SU-DHL-6 (cell line): ENCODE measurements at regions not wholly inside any gene's neighbourhood (a gene's known extent, or its start where the extent isn't known, plus 50 kb on each side); places are given as distances from the start of the nearest gene placed in this dataset.

Source experiments
- H2AFZ ChIP-seq: fragments of 200-600 bp; sonication (generic); 2 replicates; pipeline ENCODE4 v1.6.1; 2014; ENCODE audit warnings: low read depth, mild to moderate bottlenecking, moderate library complexity, mixed read lengths, antibody characterized with exemption, low read length; ENCODE audit not compliant: severe bottlenecking
- H3F3A ChIP-seq: fragments of 200-600 bp; shearing (Covaris generic); 2 replicates; pipeline ENCODE4 v1.6.0; 2016; ENCODE audit warnings: antibody characterized with exemption, mild to moderate bottlenecking; ENCODE audit not compliant: insufficient read depth
- H3K27ac ChIP-seq: fragments of 200-600 bp; sonication (generic); 2 replicates; pipeline ENCODE4 v1.5.1; 2016; ENCODE audit warnings: low read depth, mild to moderate bottlenecking, low read length, moderate library complexity, mixed read lengths
- H3K27me3 ChIP-seq: fragments of 200-600 bp; sonication (generic), shearing (Covaris generic); 2 replicates; pipeline ENCODE4 v1.6.0; 2014; ENCODE audit warnings: mild to moderate bottlenecking, low read length
- H3K36me3 ChIP-seq: fragments of 200-600 bp; sonication (generic); 2 replicates; pipeline ENCODE4 v1.6.1; 2014; ENCODE audit warnings: mild to moderate bottlenecking, low read length, mixed read lengths
- H3K4me2 ChIP-seq: fragments of 300-600, 200-600 bp; shearing (Covaris generic), sonication (generic); 2 replicates; pipeline ENCODE4 v1.6.0; 2014; ENCODE audit warnings: low read length, low read depth, mild to moderate bottlenecking; ENCODE audit not compliant: poor library complexity, severe bottlenecking
- H3K4me3 ChIP-seq: fragments of 200-600 bp; sonication (generic); 2 replicates; pipeline ENCODE4 v1.5.1; 2014; ENCODE audit warnings: antibody characterized with exemption, low read length, mild to moderate bottlenecking, mixed read lengths; ENCODE audit not compliant: insufficient read depth, poor library complexity, severe bottlenecking
- H3K79me2 ChIP-seq: fragments of 200-600 bp; sonication (generic); 2 replicates; pipeline ENCODE4 v1.6.1; 2014; ENCODE audit warnings: mild to moderate bottlenecking, low read length, moderate library complexity; ENCODE audit not compliant: insufficient read depth
- H3K9ac ChIP-seq: fragments of 200-600 bp; sonication (generic); 2 replicates; pipeline ENCODE4 v1.7.0; 2014; ENCODE audit warnings: mild to moderate bottlenecking, low read length
- H3K9me2 ChIP-seq: fragments of 200-600 bp; sonication (generic); replicated peaks from 2 replicates; pipeline ENCODE4 v1.6.1; 2014; ENCODE audit warnings: low read length; ENCODE audit not compliant: insufficient read depth
- H3K9me3 ChIP-seq: fragments of 200-600 bp; sonication (generic); 2 replicates; pipeline ENCODE4 v1.6.1; 2014; ENCODE audit warnings: low read length, mixed read lengths; ENCODE audit not compliant: insufficient read depth
- H4K20me1 ChIP-seq: fragments of 200-600 bp; sonication (generic); 2 replicates; pipeline ENCODE4 v1.6.1; 2014; ENCODE audit warnings: low read depth, mild to moderate bottlenecking, antibody characterized with exemption, low read length, moderate library complexity, mixed read lengths
- EZH2phosphoT487 ChIP-seq: fragments of 200-600 bp; sonication (generic), shearing (Covaris generic); conservative IDR thresholded peaks from 2 replicates; pipeline ENCODE4 v1.6.1; 2018; ENCODE audit warnings: mild to moderate bottlenecking, antibody characterized with exemption, low read length, moderate library complexity, mixed read lengths
- TF ChIP-seq, protein P1 (sequence below): fragments of 200-600 bp; sonication (generic); IDR thresholded peaks from one replicate; pipeline ENCODE4 v1.5.1; 2017; ENCODE audit warnings: antibody characterized with exemption, mild to moderate bottlenecking, low read length, moderate library complexity; ENCODE audit not compliant: insufficient read depth, poor library complexity, severe bottlenecking

DNA sequence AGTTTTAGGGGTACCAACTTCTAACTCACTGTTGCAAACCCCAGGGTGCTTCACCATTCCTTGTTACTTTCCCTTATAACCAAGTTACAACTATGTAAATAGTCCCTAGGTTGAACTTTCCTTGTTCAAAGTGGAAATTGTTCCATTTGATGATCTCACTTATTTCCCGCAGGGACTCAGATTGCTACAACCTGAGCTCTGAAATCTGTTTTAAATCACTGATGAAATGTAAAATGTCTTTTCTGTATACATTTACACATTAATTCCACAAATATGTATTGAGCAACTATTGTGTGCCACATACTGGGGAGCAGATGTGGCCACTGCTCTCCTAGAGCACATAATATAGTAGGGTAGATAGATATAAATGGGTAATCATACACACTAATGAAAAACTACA is 69.1 kb upstream of the TARS1 start:
- H3K79me2 ChIP-seq = no peaks in the 10 kb centered on the region
- H3K9me3 ChIP-seq = no peaks in the 10 kb centered on the region
- no peak overlapping the region for H3K9ac ChIP-seq
- no peaks in the 10 kb centered on the region for H3K27me3 ChIP-seq
- H3F3A ChIP-seq = no peaks in the 10 kb centered on the region
- no peaks in the 10 kb centered on the region for H3K9me2 ChIP-seq
- no peak overlapping the region for H3K27ac ChIP-seq
- TF ChIP-seq, protein P1, sequence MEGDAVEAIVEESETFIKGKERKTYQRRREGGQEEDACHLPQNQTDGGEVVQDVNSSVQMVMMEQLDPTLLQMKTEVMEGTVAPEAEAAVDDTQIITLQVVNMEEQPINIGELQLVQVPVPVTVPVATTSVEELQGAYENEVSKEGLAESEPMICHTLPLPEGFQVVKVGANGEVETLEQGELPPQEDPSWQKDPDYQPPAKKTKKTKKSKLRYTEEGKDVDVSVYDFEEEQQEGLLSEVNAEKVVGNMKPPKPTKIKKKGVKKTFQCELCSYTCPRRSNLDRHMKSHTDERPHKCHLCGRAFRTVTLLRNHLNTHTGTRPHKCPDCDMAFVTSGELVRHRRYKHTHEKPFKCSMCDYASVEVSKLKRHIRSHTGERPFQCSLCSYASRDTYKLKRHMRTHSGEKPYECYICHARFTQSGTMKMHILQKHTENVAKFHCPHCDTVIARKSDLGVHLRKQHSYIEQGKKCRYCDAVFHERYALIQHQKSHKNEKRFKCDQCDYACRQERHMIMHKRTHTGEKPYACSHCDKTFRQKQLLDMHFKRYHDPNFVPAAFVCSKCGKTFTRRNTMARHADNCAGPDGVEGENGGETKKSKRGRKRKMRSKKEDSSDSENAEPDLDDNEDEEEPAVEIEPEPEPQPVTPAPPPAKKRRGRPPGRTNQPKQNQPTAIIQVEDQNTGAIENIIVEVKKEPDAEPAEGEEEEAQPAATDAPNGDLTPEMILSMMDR = no peak
- TF ChIP-seq EZH2phosphoT487 = no peak
- H4K20me1 ChIP-seq = no peaks in the 10 kb centered on the region
- no peak overlapping the region for H3K4me2 ChIP-seq
- H2AFZ ChIP-seq = no peak overlapping the region
- no peak overlapping the region for H3K4me3 ChIP-seq
- H3K36me3 ChIP-seq = no peaks in the 10 kb centered on the region

DNA sequence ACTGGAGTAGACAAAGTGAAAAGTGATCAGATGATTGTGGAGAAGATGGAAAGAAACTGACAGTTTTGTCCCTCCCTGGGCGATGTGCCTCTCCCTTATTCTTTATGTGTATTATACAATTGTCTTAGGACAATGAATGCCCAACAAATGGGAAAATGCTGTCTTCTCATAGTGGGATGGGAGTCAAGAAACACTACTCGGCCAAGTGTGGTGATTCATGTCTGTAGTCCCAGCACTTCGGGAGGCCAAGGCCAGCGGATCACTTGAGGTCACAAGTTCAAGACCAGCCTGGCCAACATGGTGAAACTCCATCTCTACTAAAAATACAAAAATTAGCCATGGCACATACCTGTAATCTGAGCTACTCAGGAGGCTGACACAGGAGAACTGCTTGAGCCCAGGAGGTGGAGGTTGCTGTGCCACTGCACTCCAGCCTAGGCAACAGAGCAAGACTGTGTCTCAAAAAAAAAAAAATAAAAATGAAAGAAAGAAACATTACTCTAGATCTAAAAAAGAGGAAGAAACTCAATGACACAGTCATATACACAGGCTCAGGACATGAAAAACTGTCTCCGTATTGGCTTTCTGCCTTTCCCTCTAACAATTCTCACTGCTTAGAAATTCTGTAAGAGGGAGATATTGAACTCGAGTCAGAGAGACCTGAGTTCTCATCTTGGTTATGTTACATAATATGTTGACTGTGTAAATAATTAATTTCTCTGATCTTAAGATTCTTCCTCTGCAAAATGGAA is 67.9 kb upstream of the TARS1 start:
- Histone ChIP-seq H3K4me3 (no peak overlapping the region), H3K79me2 (no peaks in the 10 kb centered on the region), H3F3A (no peaks in the 10 kb centered on the region), H3K36me3 (no peaks in the 10 kb centered on the region), H3K9me3 (no peaks in the 10 kb centered on the region), H2AFZ (no peak overlapping the region), H3K9ac (no peak overlapping the region), H3K4me2 (no peak overlapping the region), H3K9me2 (no peaks in the 10 kb centered on the region), H4K20me1 (no peaks in the 10 kb centered on the region), H3K27me3 (no peaks in the 10 kb centered on the region), H3K27ac (no peak overlapping the region)
- no peak for TF ChIP-seq EZH2phosphoT487
- TF ChIP-seq, protein P1 = no peak

DNA sequence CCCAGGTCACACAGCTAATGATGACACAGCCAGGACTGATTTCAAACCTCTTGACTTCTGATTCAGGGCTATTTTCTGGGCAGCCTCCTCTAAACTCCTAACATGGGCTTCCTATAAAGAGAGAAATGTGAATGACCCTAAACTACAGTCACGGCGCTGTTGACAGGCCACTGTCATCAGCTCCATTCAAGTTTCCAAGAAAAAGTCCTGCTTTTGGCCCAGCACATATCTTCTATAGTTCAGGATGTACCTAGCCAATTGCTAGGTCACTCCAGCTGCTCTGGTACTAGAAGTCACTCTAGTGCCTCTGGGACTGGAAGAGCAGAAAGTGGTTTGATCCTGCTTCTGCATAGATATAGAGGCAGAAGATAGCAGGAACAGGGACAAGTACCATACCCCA is 64.9 kb upstream of the TARS1 start:
- Histone ChIP-seq H4K20me1 (no peaks in the 10 kb centered on the region), H3K9me2 (no peaks in the 10 kb centered on the region), H3K4me3 (no peak overlapping the region), H3K27me3 (0 out of 2 replicates have a peak, but pooled peaks cover 4% of the 10 kb centered on the region), H3K9ac (no peak overlapping the region), H2AFZ (no peak overlapping the region), H3K9me3 (no peaks in the 10 kb centered on the region), H3K79me2 (no peaks in the 10 kb centered on the region), H3F3A (no peaks in the 10 kb centered on the region), H3K27ac (no peak overlapping the region), H3K4me2 (no peak overlapping the region), H3K36me3 (no peaks in the 10 kb centered on the region)
- TF ChIP-seq EZH2phosphoT487 = no peak
- TF ChIP-seq, protein P1 = no peak
